ENCODE measurements at regions not wholly inside any gene's neighbourhood (a gene's known extent, or its start where the extent isn't known, plus 50 kb on each side); places are given as distances from the start of the nearest gene placed in this dataset.

DNA sequence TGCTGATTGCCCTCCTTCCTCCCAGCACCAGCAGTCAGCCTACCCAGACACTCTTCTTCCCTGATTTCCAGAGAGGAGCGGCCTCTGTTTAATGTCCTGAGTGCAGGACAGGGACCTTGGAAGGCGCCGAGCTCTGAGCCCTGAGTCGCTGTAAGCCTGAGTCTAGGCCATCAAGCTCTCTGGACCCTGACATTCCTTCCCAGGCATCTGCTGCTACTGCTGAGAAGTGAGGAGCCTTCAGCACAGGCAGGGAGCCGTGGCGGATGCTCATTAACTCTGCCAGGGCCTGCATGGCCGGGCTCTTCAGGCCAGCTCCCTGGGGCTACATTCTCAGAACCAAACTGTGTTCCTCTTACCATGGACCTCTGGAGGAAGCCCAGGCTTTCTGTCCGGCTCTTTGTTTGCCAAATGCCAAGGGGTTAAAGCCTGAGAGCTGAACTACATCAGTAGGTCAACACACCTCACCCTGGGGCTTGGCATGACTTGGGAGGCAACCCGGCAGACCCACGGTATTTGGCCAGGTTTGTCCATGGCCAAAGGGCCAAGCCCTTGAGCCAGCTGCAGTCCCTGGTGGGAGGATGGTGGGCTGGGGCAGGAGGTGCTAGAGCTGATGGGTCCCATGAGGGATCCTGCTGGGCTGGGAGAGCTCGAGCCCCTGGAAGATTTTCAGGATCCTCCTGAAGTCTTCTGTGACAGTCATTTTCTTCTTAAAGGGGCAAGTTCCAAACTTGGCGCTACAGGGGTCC lies 721.4 kb downstream of the BRD1 start:
- Histone ChIP-seq H3K4me1 (no peaks in the 10 kb centered on the region), H3K9me3 (no peaks in the 10 kb centered on the region), H3K4me3 (no peak overlapping the region), H3K27ac (no peak overlapping the region), H3K36me3 (no peaks in the 10 kb centered on the region), H3K27me3 (peaks cover 0 to 79% (median 11%) of the 10 kb centered on the region in 3 donors)
- 67 to 81% (median 72%) methylated on average over 7 to 12 of the region's 12 CpGs for WGBS, 5 donors
- intact Hi-C loops (cut with DNase I; ENCODE audit: low total_unique reads) = no loop called here
- no peak for DNase-seq
- no peak for TF ChIP-seq POLR2AphosphoS5 (IDR thresholded peaks at IDR 0.05)
- TF ChIP-seq EP300 (IDR thresholded peaks at IDR 0.05) = no peak

DNA sequence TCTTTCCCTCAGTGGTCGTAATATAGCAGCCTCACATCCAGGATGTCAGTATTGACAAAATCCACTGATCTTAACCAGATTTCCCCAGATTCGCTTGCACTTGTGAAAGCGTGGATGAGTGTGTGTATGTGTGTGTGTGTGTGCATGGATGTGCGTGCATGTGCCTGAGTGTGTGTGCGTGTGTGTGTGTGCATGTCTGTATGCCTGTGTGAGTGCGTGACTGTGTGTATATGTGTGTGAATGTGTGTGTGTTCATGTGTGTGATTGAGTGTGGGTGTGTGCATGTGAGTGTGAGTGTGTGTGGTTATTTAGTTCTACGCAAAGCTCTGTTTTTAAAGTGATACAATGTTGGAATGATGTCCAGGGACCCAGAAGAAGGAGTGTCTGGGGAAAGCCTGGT lies 723.2 kb downstream of the BRD1 start:
- Histone ChIP-seq H3K9me3 (no peaks in the 10 kb centered on the region), H3K4me3 (no peak overlapping the region), H3K27me3 (peaks cover 0 to 81% (median 11%) of the 10 kb centered on the region in 3 donors), H3K27ac (no peak overlapping the region), H3K36me3 (no peaks in the 10 kb centered on the region), H3K4me1 (peaks cover 0 to 9% (median 0%) of the 10 kb centered on the region in 4 donors)
- TF ChIP-seq POLR2AphosphoS5 (IDR thresholded peaks at IDR 0.05) = no peak
- TF ChIP-seq, protein P1, sequence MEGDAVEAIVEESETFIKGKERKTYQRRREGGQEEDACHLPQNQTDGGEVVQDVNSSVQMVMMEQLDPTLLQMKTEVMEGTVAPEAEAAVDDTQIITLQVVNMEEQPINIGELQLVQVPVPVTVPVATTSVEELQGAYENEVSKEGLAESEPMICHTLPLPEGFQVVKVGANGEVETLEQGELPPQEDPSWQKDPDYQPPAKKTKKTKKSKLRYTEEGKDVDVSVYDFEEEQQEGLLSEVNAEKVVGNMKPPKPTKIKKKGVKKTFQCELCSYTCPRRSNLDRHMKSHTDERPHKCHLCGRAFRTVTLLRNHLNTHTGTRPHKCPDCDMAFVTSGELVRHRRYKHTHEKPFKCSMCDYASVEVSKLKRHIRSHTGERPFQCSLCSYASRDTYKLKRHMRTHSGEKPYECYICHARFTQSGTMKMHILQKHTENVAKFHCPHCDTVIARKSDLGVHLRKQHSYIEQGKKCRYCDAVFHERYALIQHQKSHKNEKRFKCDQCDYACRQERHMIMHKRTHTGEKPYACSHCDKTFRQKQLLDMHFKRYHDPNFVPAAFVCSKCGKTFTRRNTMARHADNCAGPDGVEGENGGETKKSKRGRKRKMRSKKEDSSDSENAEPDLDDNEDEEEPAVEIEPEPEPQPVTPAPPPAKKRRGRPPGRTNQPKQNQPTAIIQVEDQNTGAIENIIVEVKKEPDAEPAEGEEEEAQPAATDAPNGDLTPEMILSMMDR (IDR thresholded peaks at IDR 0.05) = no peak
- no peak for TF ChIP-seq EP300 (IDR thresholded peaks at IDR 0.05)
- intact Hi-C loops (cut with DNase I; ENCODE audit: low total_unique reads) = no loop called here
- WGBS, 5 donors = 78 to 93% (median 90%) methylated on average over 7 of the region's 7 CpGs
- no peak for DNase-seq

DNA sequence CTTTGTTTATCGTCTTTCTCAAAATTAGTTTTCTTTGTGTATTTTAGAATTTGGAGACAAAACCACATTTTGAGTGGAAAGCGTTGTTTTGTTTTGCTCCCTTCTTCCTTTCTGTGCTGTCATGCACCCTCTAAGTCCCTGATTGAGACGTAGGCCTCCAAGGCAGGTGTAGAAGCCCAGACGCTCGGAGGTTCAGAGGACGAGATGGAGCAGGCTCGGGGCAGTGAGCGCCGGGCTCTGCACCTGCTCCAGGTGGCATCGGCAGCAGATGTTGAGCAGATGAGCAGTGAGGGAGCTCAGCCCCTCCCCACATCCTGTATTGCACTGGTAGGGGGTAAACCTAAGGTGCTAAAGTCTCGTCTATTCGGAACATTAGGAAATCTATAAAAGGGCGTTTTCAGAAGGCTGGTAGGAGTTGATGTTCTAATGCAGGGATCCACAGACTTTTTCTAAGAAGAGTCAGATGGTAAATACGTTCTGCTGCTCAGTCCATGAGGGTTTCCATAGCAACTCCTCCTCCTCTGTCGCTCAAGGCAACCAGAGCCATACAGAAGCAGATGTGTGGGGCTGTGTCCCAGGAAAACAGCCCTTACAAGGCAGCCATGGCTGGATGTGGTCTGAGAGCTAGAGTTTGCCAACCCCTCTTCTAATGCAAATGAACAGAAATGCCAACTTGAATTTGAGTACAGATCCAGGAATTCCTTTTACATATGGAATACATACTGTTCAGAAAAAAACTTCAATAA lies 724.2 kb downstream of the BRD1 start:
- Histone ChIP-seq H3K27me3 (peaks cover 0 to 73% (median 11%) of the 10 kb centered on the region in 3 donors), H3K27ac (no peak overlapping the region), H3K36me3 (no peaks in the 10 kb centered on the region), H3K4me3 (no peak overlapping the region), H3K9me3 (no peaks in the 10 kb centered on the region), H3K4me1 (peaks cover 0 to 9% (median 0%) of the 10 kb centered on the region in 4 donors)
- no peak for TF ChIP-seq EP300 (IDR thresholded peaks at IDR 0.05)
- WGBS, 5 donors = 55 to 68% (median 60%) methylated on average over 15 of the region's 15 CpGs
- peak in 1 of 2 donors; percentile 50 for DNase-seq
- intact Hi-C loops (cut with DNase I; ENCODE audit: low total_unique reads) = no loop called here

DNA sequence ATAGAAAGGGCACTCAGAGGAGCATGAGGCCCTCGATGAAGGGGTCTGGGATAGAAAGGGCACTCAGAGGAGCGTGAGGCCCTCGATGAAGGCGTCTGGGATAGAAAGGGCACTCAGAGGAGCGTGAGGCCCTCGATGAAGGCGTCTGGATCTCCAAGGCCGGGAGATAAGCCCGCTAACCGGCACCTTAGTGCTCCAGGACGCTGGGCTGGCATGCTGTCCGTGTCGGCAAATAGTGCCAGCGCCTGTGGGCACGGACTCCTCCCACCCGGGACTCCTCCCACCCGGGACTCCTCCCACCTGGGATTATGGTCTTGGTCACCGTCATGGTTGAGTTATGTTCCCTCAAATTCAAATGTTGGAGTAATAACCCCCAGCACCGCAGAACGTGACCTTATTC lies 725.3 kb downstream of the BRD1 start:
- TF ChIP-seq POLR2AphosphoS5 (IDR thresholded peaks at IDR 0.05) (no peak), EP300 (IDR thresholded peaks at IDR 0.05) (no peak), POLR2A (IDR thresholded peaks at IDR 0.05) (no peak)
- TF ChIP-seq, protein P1 (IDR thresholded peaks at IDR 0.05) = no peak
- no peaks in the 10 kb centered on the region for H3K9me3 ChIP-seq
- peaks cover 0 to 9% (median 0%) of the 10 kb centered on the region in 4 donors for H3K4me1 ChIP-seq
- WGBS, 5 donors = 76 to 88% (median 87%) methylated on average over 20 of the region's 20 CpGs
- no peaks in the 10 kb centered on the region for H3K36me3 ChIP-seq
- H3K4me3 ChIP-seq = no peak overlapping the region
- no peak overlapping the region for H3K27ac ChIP-seq
- peaks cover 0 to 62% (median 11%) of the 10 kb centered on the region in 3 donors for H3K27me3 ChIP-seq
- intact Hi-C loops (cut with DNase I; ENCODE audit: low total_unique reads) = no loop called here
- DNase-seq = no peak

DNA sequence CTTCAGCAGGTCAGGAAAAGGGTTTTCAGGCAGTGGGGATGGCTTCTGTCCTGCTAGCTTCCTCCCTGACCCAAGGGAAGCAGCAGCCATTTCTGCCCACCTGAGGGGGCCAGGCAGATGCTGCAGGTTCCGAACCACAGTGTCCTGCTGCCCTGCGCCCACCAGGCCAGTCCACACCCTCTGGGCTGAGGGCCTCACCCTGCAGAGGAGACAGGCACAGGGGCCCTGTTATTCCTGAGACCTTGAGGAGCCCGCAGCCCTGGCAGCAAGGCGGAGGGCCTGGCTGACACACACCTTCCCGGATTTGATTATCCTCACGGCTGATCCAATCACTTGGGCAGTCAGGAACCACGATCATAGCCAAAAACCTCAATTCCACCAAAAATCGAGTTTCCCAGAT lies 725.8 kb downstream of the BRD1 start:
- Histone ChIP-seq H3K4me1 (peaks cover 0 to 9% (median 0%) of the 10 kb centered on the region in 4 donors), H3K36me3 (no peaks in the 10 kb centered on the region), H3K9me3 (no peaks in the 10 kb centered on the region), H3K27me3 (peaks cover 0 to 57% (median 11%) of the 10 kb centered on the region in 3 donors), H3K27ac (no peak overlapping the region), H3K4me3 (no peak overlapping the region)
- DNase-seq = no peak
- intact Hi-C loops (cut with DNase I; ENCODE audit: low total_unique reads) = no loop called here
- TF ChIP-seq EP300 (IDR thresholded peaks at IDR 0.05) (no peak), POLR2AphosphoS5 (IDR thresholded peaks at IDR 0.05) (no peak), POLR2A (IDR thresholded peaks at IDR 0.05) (no peak)
- TF ChIP-seq, protein P1 (IDR thresholded peaks at IDR 0.05) = no peak
- 64 to 86% (median 77%) methylated on average over 8 of the region's 8 CpGs for WGBS, 5 donors
